Ovary (tissue), 7 donors: ENCODE measurements at regions not wholly inside any gene's neighbourhood (a gene's known extent, or its start where the extent isn't known, plus 50 kb on each side); places are given as distances from the start of the nearest gene placed in this dataset.

Experiments used
- DNase-seq, 5 donors: peaks; one replicate each; pipeline ENCODE4 v3.0.0-alpha.2; 2019 to 2020
- H3K27ac ChIP-seq, 2 donors: fragments of 200-600 bp; one replicate each; pipeline versions ENCODE4 v1.5.1 to v1.8.0; 2019 to 2022
- H3K27me3 ChIP-seq: fragments of 200-600 bp; one replicate; pipeline ENCODE4 v1.8.0; 2022
- H3K36me3 ChIP-seq: fragments of 200-600 bp; sonication (generic); one replicate; pipeline ENCODE4 v1.5.1; 2019
- H3K4me1 ChIP-seq: one replicate; pipeline ENCODE4 v1.8.1; 2013; ENCODE audit warnings: mild to moderate bottlenecking, moderate library complexity; ENCODE audit not compliant: insufficient read depth
- H3K4me3 ChIP-seq: fragments of 200-600 bp; sonication (generic); one replicate; pipeline ENCODE4 v1.5.1; 2017
- H3K9me3 ChIP-seq, 2 donors: fragments of 200-600 bp in 1 of 2; sonication (generic) in 1 of 2; one replicate each; pipeline versions ENCODE4 v1.5.1 to v1.8.1; 2013 to 2019; ENCODE audit warnings: mild to moderate bottlenecking in 1 of 2, moderate library complexity in 1 of 2
- CTCF ChIP-seq, 3 donors: fragments of 450-650 bp in 2 of 3; fragments of 200-600 bp in 1 of 3; IDR thresholded peaks; one replicate each; pipeline versions ENCODE4 v1.5.1 to v1.8.0; 2016 to 2022; ENCODE audit warnings: antibody characterized with exemption in 3 of 3, mild to moderate bottlenecking in 1 of 3
- EP300 ChIP-seq: sonication (generic); formaldehyde crosslinking; IDR thresholded peaks from one replicate; pipeline ENCODE4 v1.6.1; 2017; ENCODE audit warnings: antibody characterized with exemption
- POLR2A ChIP-seq: fragments of 450-650 bp; IDR thresholded peaks from one replicate; pipeline ENCODE4 v1.6.1; 2017; ENCODE audit warnings: antibody characterized with exemption, mild to moderate bottlenecking, moderate library complexity
- WGBS, 3 donors: extraction: QIAGEN DNeasy Blood & Tissue Kit in 1 of 3; methylation state at CpG; one replicate each; pipeline versions ENCODE4 v1.1.5 to v1.1.7; 2013 to 2017; 5-methylcytosine and 5-hydroxymethylcytosine counted together
- intact Hi-C, 4 donors: fragments of 100-400 bp; cut with DNase I; formaldehyde crosslinking; loops; one replicate each; pipeline versions ENCODE4 v1.11.0 to v1.15.1; 2022 to 2023
- donor health status: DM: no; HTN: no; CAD: no; lungs with moderate emphysema.
- donor health status: DM: no; HTN: no; CAD: no.
- donor health status: Bipolar disorder and iron deficiency.
- donor health status: DM: no; HTN: no; CAD: no.
- donor health status: DM: yes; HTN: yes; CAD: no.

- Histone ChIP-seq H3K9me3 (no peaks in the 10 kb centered on the region), H3K27ac (no peak overlapping the region), H3K4me1 (no peaks in the 10 kb centered on the region), H3K36me3 (no peaks in the 10 kb centered on the region), H3K4me3 (no peak overlapping the region), H3K27me3 (no peaks in the 10 kb centered on the region)
- no peak for DNase-seq
- intact Hi-C loops, result no loop called here
- TF ChIP-seq EP300 (no peak), POLR2A (no peak), CTCF (IDR thresholded peaks at IDR 0.05) (no peak)
- WGBS, 3 donors, result 5 to 12% (median 12%) methylated on average over 3 of the region's 3 CpGs
Measured at GRCh38 chr1:166705376-166706289, 133.6 kb upstream of the POGK start.

- Histone ChIP-seq H3K4me3 (no peak overlapping the region), H3K36me3 (no peaks in the 10 kb centered on the region), H3K9me3 (no peaks in the 10 kb centered on the region), H3K27me3 (no peaks in the 10 kb centered on the region), H3K27ac (no peak overlapping the region), H3K4me1 (no peaks in the 10 kb centered on the region)
- no peak for DNase-seq
- intact Hi-C loops, result no loop called here
- TF ChIP-seq EP300 (no peak), POLR2A (no peak), CTCF (IDR thresholded peaks at IDR 0.05) (no peak)
Measured at GRCh38 chr1:166716620-166717019, 122.7 kb upstream of the POGK start.

- WGBS, 3 donors, result 39 to 46% (median 43%) methylated on average over 2 of the region's 2 CpGs
- H3K27ac ChIP-seq, result no peak overlapping the region
- no peaks in the 10 kb centered on the region for H3K9me3 ChIP-seq
- H3K4me1 ChIP-seq, result no peaks in the 10 kb centered on the region
- no peak for DNase-seq
- H3K4me3 ChIP-seq, result no peak overlapping the region
- intact Hi-C loops, result no loop called here
- TF ChIP-seq CTCF (IDR thresholded peaks at IDR 0.05), result no peak
- TF ChIP-seq EP300, result no peak
- no peak for TF ChIP-seq POLR2A
- H3K27me3 ChIP-seq, result no peaks in the 10 kb centered on the region
- H3K36me3 ChIP-seq, result no peaks in the 10 kb centered on the region
Measured at GRCh38 chr1:166721145-166721544, 118.1 kb upstream of the POGK start.

- TF ChIP-seq CTCF (IDR thresholded peaks at IDR 0.05) (no peak), EP300 (no peak), POLR2A (no peak)
- WGBS, 3 donors, result 49 to 72% (median 58%) methylated on average over 1 of the region's 1 CpG
- Histone ChIP-seq H3K27ac (no peak overlapping the region), H3K4me1 (no peaks in the 10 kb centered on the region), H3K4me3 (no peak overlapping the region), H3K9me3 (no peaks in the 10 kb centered on the region), H3K27me3 (no peaks in the 10 kb centered on the region), H3K36me3 (no peaks in the 10 kb centered on the region)
- DNase-seq, result no peak
- intact Hi-C loops, result no loop called here
Measured at GRCh38 chr1:166730299-166730888, 108.9 kb upstream of the POGK start.
